ENCODE measurements at regions not wholly inside any gene's neighbourhood (a gene's known extent, or its start where the extent isn't known, plus 50 kb on each side); places are given as distances from the start of the nearest gene placed in this dataset.
"Not testable (repeated sequence)": the region's sequence is repeated elsewhere in the genome, so short reads cannot be mapped to it uniquely, and the experiment has no call there.

DNA sequence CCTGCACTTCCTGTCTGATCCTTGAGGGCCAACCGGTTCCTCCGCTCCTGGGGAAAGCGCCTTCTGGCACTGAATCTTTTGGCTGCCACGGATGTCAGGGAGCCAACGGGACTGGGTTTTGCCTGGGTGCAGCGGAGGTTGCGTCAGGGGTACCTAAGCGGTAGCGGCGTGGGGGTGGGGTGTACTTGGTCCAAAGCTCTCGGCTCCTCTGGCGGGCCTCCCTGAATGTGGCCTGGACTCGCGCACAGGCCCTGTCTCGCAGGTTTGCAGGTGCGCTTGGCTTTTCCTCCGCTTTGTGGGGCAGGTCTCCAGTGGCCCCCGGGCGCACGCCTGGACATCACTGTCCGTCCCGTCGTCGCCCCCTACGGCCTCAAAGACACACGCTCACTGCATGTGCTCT is 1410.1 kb upstream of the PCDH10 start:
- not testable (repeated sequence) for DNase-seq

DNA sequence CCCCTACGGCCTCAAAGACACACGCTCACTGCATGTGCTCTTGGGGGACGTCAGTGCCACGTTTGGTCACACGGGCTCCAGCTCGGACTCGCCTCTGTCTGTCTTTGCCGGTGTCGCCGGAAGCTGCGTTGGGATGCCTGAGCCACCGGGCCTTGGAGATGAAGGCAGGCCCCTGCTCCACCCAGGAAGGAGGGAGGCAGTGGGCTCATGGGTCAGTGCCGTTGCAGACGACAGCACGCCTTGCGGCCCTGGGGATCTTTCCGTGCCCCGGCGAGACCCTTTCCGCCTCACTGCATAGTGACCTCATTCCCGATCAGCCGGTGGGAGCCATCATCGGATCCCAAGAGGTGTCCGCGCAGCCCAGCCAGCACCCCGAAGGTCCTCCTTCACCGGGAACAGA is 1407.3 kb upstream of the PCDH10 start:
- not testable (repeated sequence) for DNase-seq

DNA sequence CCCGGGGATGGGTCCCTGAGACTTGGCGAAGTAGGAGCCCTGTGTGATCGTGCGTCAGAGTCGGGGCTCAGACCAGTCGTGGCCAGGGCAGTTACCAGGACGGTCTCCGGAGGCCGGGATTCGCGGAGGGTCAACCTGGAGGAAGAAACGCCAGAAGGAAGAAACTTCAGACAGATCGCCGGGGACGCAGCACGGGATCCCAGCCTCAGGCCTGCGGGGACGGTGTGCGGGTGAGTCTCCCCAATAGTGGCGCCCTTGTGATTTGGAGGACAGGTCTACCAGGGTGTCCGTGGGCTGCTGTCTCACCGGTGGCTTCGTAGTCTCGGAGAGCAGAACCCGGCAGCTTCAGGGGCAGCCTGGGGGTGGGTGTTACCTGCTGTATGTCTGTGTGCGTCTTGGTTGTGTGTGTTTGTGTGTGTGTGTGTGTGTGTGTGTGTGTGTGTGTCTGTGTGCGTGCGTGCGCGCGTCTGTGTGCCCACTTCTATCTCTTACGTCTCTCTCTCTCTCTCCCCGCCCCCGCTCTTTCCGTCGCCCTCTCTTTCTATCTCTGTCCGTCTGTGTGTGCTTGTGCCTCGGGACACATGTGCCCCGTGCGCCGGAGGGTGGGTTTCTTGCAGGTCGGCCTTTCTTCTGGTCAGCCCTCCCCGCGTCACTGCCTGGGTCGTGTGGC is 1406.4 kb upstream of the PCDH10 start:
- not testable (repeated sequence) for DNase-seq

DNA sequence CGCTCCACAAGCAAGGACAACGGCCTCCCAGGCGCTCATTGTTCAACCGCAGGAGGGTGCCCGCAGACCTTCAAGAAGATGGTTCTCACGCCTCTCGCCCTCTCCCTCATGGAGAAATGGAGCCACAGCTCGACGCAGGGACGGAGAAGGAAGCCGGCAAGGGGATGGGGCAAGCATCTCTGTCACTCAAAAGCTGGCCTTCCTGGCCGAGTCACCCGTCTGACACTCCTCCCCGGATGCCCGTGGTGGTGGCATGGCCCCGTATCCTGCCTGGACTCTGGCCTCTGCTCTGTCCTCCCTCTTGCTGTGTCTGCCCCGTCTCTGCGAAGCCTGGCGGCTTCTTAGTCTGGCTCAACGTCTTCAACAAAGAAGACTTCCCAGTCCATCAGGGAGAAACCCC is 1405.7 kb upstream of the PCDH10 start:
- DNase-seq: not testable (repeated sequence)

DNA sequence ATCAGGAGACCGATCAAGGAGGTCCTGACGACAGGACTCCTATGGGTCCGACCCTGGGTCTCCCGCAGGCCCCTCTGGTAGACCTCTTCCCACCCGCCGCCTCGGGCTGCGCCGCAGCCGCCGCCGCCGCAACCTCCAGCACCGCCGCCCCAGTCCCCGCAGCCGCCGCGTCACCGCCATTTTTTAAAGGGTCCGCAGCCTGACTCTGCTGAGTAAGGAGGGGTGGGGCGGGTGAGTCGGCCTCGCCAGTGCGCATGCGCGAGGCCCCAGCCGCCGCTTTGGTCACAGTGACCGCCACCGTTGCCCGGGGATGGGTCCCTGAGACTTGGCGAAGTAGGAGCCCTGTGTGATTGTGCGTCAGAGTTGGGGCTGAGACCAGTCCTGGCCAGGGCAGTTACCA is 1401.9 kb upstream of the PCDH10 start:
- DNase-seq: not testable (repeated sequence)

DNA sequence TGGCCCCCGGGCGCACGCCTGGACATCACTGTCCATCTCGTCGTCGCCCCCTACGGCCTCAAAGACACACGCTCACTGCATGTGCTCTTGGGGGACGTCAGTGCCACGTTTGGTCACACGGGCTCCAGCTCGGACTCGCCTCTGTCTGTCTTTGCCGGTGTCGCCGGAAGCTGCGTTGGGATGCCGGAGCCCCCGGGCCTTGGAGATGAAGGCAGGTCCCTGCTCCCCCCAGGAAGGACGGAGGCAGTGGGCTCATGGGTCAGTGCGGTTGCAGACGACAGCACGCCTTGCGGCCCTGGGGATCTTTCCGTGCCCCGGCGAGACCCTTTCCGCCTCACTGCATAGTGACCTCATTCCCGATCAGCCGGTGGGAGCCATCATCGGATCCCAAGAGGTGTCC is 1399.9 kb upstream of the PCDH10 start:
- DNase-seq: not testable (repeated sequence)

DNA sequence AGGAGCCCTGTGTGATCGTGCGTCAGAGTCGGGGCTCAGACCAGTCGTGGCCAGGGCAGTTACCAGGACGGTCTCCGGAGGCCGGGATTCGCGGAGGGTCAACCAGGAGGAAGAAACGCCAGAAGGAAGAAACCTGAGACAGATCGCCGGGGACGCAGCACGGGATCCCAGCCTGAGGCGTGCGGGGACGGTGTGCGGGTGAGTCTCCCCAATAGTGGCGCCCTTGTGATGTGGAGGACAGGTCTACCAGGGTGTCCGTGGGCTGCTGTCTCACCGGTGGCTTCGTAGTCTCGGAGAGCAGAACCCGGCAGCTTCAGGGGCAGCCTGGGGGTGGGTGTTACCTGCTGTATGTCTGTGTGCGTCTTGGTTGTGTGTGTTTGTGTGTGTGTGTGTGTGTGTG is 1399.1 kb upstream of the PCDH10 start:
- not testable (repeated sequence) for DNase-seq

DNA sequence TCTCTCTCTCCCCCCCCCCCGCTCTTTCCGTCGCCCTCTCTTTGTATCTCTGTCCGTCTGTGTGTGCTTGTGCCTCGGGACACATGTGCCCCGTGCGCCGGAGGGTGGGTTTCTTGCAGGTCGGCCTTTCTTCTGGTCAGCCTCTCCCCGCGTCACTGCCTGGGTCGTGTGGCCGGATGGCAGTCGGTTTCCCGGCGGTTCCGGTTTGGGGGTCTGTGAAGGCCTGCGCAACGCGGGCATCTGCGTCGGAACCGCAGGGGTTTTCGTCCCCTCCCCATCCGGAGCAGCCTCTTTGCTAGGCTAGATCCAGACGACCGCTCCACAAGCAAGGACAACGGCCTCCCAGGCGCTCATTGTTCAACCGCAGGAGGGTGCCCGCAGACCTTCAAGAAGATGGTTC is 1398.6 kb upstream of the PCDH10 start:
- not testable (repeated sequence) for DNase-seq

DNA sequence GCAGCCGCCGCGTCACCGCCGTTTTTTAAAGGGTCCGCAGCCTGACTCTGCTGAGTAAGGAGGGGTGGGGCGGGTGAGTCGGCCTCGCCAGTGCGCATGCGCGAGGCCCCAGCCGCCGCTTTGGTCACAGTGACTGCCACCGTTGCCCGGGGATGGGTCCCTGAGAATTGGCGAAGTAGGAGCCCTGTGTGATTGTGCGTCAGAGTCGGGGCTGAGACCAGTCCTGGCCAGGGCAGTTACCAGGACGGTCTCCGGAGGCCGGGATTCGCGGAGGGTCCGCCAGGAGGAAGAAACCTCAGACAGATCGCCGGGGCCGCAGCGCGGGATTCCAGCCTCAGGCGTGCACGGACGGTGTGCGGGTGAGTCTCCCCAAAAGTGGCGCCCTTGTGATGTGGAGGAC is 1386.9 kb upstream of the PCDH10 start:
- DNase-seq: not testable (repeated sequence)

DNA sequence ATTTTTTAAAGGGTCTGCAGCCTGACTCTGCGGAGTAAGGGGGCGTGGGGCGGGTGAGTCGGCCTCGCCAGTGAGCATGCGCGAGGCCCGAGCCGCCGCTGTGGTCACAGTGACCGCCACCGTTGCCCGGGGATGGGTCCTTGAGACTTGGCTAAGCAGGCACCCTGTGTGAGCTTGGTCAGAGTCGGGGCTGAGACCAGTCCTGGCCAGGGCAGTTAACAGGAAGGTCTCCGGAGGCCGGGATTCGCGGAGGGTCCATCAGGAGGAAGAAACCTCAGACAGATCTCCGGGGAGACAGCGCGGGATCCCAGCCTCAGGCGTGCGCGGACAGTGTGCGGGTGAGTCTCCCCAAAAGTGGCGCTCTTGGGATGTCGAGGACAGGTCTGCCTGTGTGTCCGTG is 1384.4 kb upstream of the PCDH10 start:
- no peak for DNase-seq

DNA sequence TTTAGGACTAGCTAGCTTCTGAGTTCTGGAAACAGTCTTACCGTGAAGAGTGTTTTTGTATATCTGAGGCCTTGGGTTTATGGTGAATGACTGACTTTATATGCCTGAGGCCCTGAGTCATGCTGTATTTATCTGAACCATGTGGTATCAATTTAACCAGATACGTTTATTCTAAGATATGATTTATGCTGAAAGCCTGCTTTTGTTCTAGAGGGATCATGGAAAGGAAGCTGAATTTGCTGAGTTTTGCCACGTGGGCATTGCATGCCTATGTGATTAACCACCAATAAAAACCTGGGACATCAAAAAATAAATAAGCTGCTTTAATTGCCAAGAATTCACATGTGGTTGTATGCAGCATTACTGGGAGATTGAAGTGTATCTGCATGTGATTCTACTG is 1374.7 kb upstream of the PCDH10 start:
- DNase-seq: not testable (repeated sequence)

DNA sequence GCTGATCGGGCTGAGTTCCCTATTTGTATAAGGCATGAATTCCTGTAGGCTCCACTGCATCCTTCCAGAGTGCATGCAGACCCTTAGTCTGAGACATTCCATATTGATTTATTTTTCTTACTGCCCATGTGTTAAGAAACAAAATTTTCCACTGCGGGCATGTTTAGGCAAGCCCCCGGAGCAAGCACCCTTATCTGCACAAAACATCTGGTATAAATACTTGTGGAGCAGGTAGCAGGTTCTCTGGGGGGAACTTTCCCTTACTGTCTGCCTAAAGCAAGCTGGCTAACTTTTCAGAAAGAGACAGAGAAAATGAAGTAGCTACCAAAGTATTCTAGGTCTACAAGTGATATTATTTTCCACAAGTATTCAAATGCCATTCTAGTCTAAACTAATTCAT is 1338.5 kb upstream of the PCDH10 start:
- not testable (repeated sequence) for DNase-seq
